Aorta (tissue), 5 donors: ENCODE measurements at regions not wholly inside any gene's neighbourhood (a gene's known extent, or its start where the extent isn't known, plus 50 kb on each side); places are given as distances from the start of the nearest gene placed in this dataset.

ENCODE experiments used
- ATAC-seq: fragments of 200-7000 bp; cut with Tn5 transposase; one replicate; pipeline ENCODE4 v1.9.1; 2022; ENCODE audit warnings: moderate library complexity; ENCODE audit not compliant: low FRiP score
- DNase-seq, 2 donors: peaks; one replicate each; pipeline ENCODE4 v3.0.0-alpha.2; 2020
- H3K27ac ChIP-seq, 2 donors: one replicate each; pipeline ENCODE4 v1.5.1; 2013; ENCODE audit warnings: low read length in 2 of 2, mild to moderate bottlenecking in 2 of 2, moderate library complexity in 2 of 2, control low read depth in 1 of 2, inconsistent platforms in 1 of 2, low read depth in 1 of 2
- H3K27me3 ChIP-seq, 2 donors: one replicate each; pipeline ENCODE4 v1.6.1; 2013; ENCODE audit warnings: control low read depth in 1 of 2, low read length in 1 of 2, mild to moderate bottlenecking in 1 of 2, moderate library complexity in 1 of 2; ENCODE audit not compliant: insufficient read depth in 2 of 2, control insufficient read depth in 1 of 2
- H3K36me3 ChIP-seq, 2 donors: one replicate each; pipeline ENCODE4 v1.6.1; 2013; ENCODE audit warnings: control low read depth in 1 of 2, low read length in 1 of 2, mild to moderate bottlenecking in 1 of 2; ENCODE audit not compliant: insufficient read depth in 2 of 2, control insufficient read depth in 1 of 2
- H3K4me1 ChIP-seq, 2 donors: one replicate each; pipeline ENCODE4 v1.6.1; 2013; ENCODE audit warnings: low read length in 2 of 2, control low read depth in 1 of 2, mild to moderate bottlenecking in 1 of 2, moderate library complexity in 1 of 2; ENCODE audit not compliant: insufficient read depth in 2 of 2, control insufficient read depth in 1 of 2
- H3K4me3 ChIP-seq, 2 donors: one replicate each; pipeline ENCODE4 v1.5.1; 2013; ENCODE audit warnings: low read length in 2 of 2, control low read depth in 1 of 2, mild to moderate bottlenecking in 1 of 2
- H3K9me3 ChIP-seq: one replicate; pipeline ENCODE4 v1.6.1; 2013; ENCODE audit warnings: mild to moderate bottlenecking, low read length; ENCODE audit not compliant: control insufficient read depth
- WGBS, 2 donors: extraction: QIAGEN DNeasy Blood & Tissue Kit; methylation state at CpG; one replicate each; pipeline ENCODE4 v1.1.7; 2013; 5-methylcytosine and 5-hydroxymethylcytosine counted together
- intact Hi-C, 2 donors: fragments of 100-400 bp; cut with DNase I; formaldehyde crosslinking; loops; one replicate each; pipeline versions ENCODE4 v1.14.2 to v1.15.0; 2022
- donor health status: healthy with polysubstance abuse.
- donor health status: Bipolar disorder and iron deficiency.
- donor health status: DM: no; HTN: no; CAD: no.
- donor health status: DM: no; HTN: no; CAD: no.
- donor health status: DM: yes; HTN: yes; CAD: no.

- intact Hi-C loops: no loop called here
- WGBS, 2 donors: 42 to 46% methylated on average over 3 of the region's 3 CpGs
- no peak overlapping the region for H3K4me3 ChIP-seq
- no peaks in the 10 kb centered on the region for H3K36me3 ChIP-seq
- peaks cover 1% of the 10 kb centered on the region for H3K9me3 ChIP-seq
- DNase-seq: no peak
- peaks cover 0 to 2% of the 10 kb centered on the region in 2 donors for H3K27me3 ChIP-seq
- H3K4me1 ChIP-seq: no peaks in the 10 kb centered on the region
- no peak overlapping the region for H3K27ac ChIP-seq
- ATAC-seq: no peak
Measured at GRCh38 chr10:118405928-118406327, 63.8 kb upstream of the FAM204A start.

- DNase-seq: no peak
- intact Hi-C loops: no loop called here
- Histone ChIP-seq H3K27ac (no peak overlapping the region), H3K4me3 (no peak overlapping the region), H3K36me3 (no peaks in the 10 kb centered on the region), H3K9me3 (peaks cover 1% of the 10 kb centered on the region), H3K27me3 (peaks cover 0 to 2% of the 10 kb centered on the region in 2 donors), H3K4me1 (no peaks in the 10 kb centered on the region)
- 69 to 79% methylated on average over 3 of the region's 3 CpGs for WGBS, 2 donors
- ATAC-seq: no peak
Measured at GRCh38 chr10:118403967-118404366, 61.8 kb upstream of the FAM204A start.

- intact Hi-C loops: no loop called here
- Histone ChIP-seq H3K27me3 (peaks cover 0 to 2% of the 10 kb centered on the region in 2 donors), H3K4me3 (no peak overlapping the region), H3K36me3 (no peaks in the 10 kb centered on the region), H3K4me1 (no peaks in the 10 kb centered on the region), H3K9me3 (peaks cover 3% of the 10 kb centered on the region), H3K27ac (no peak overlapping the region)
- WGBS, 2 donors: 94 to 98% methylated on average over 2 of the region's 2 CpGs
- no peak for ATAC-seq
- DNase-seq: no peak
Measured at GRCh38 chr10:118401708-118402193, 59.6 kb upstream of the FAM204A start.

- Histone ChIP-seq H3K27me3 (no peaks in the 10 kb centered on the region), H3K36me3 (no peaks in the 10 kb centered on the region), H3K4me3 (no peak overlapping the region), H3K27ac (no peak overlapping the region), H3K9me3 (peaks cover 4% of the 10 kb centered on the region), H3K4me1 (no peaks in the 10 kb centered on the region)
- DNase-seq (no peak), ATAC-seq (no peak)
- intact Hi-C loops: no loop called here
- 80 to 84% methylated on average over 4 of the region's 4 CpGs for WGBS, 2 donors
Measured at GRCh38 chr10:118397391-118397790, 55.3 kb upstream of the FAM204A start.

GRCh38 chr10:118395947-118396346 lies 53.8 kb upstream of the FAM204A start:
- intact Hi-C loops: no loop called here
- Histone ChIP-seq H3K27ac (no peak overlapping the region), H3K36me3 (no peaks in the 10 kb centered on the region), H3K27me3 (no peaks in the 10 kb centered on the region), H3K4me3 (no peak overlapping the region), H3K4me1 (no peaks in the 10 kb centered on the region), H3K9me3 (peaks cover 6% of the 10 kb centered on the region)
- WGBS, 2 donors: 77 to 85% methylated on average over 5 of the region's 5 CpGs
- DNase-seq (no peak), ATAC-seq (no peak)

GRCh38 chr10:118394301-118395200 lies 52.4 kb upstream of the FAM204A start:
- Histone ChIP-seq H3K4me3 (no peak overlapping the region), H3K36me3 (no peaks in the 10 kb centered on the region), H3K4me1 (no peaks in the 10 kb centered on the region), H3K9me3 (peaks cover 6% of the 10 kb centered on the region), H3K27ac (no peak overlapping the region), H3K27me3 (no peaks in the 10 kb centered on the region)
- ATAC-seq (no peak), DNase-seq (no peak)
- WGBS, 2 donors: 11 to 15% methylated on average over 8 of the region's 8 CpGs
- intact Hi-C loops: no loop called here

- Histone ChIP-seq H3K4me3 (no peak overlapping the region), H3K27ac (no peak overlapping the region), H3K27me3 (no peaks in the 10 kb centered on the region), H3K9me3 (peaks cover 7% of the 10 kb centered on the region), H3K36me3 (no peaks in the 10 kb centered on the region), H3K4me1 (no peaks in the 10 kb centered on the region)
- DNase-seq (no peak), ATAC-seq (no peak)
- 27 to 30% methylated on average over 5 of the region's 5 CpGs for WGBS, 2 donors
- intact Hi-C loops: no loop called here
Measured at GRCh38 chr10:118392761-118393160, 50.6 kb upstream of the FAM204A start.
